ENCODE measurements at regions not wholly inside any gene's neighbourhood (a gene's known extent, or its start where the extent isn't known, plus 50 kb on each side); places are given as distances from the start of the nearest gene placed in this dataset.

- Histone ChIP-seq H3K4ac (replicated peaks; ENCODE audit: insufficient read length, low read depth, low read length) (no peak overlapping the region), H3K23me2 (ENCODE audit: low read depth, low read length) (no peaks in the 10 kb centered on the region), H2BK120ac (replicated peaks; ENCODE audit: low read depth, low read length) (peak overlapping the region; percentile 44), H2BK12ac (ENCODE audit: low read depth, low read length) (peak overlapping the region; percentile 75), H3K36me3 (ENCODE audit: control insufficient read depth in 2 of 4, insufficient read depth in 4 of 4, low read length in 3 of 4) (no peaks in the 10 kb centered on the region), H3K79me1 (ENCODE audit: low read depth, low read length) (no peaks in the 10 kb centered on the region), H3K14ac (ENCODE audit: insufficient read length) (no peak overlapping the region), H3K9ac (replicated peaks in 1 of 4; ENCODE audit: extremely low read depth in 1 of 4, low read depth in 3 of 4, low read length in 3 of 4) (no peak overlapping the region), H3K23ac (ENCODE audit: insufficient read length) (no peak overlapping the region), H2BK15ac (ENCODE audit: low read length) (no peak overlapping the region), H3K4me1 (replicated peaks in 1 of 4; ENCODE audit: control insufficient read depth in 3 of 4, insufficient read depth in 4 of 4, low read length in 3 of 4) (peaks cover 0 to 13% (median 8%) of the 10 kb centered on the region in 4 experiments; a peak in 6 of 7 replicates), H2AK5ac (ENCODE audit: low read depth, low read length) (peak overlapping the region; percentile 53; the same call in 1 of the 2 replicates), H2BK5ac (ENCODE audit: low read depth, low read length) (peak overlapping the region; percentile 84; the same call in 1 of the 2 replicates), H4K91ac (replicated peaks; ENCODE audit: insufficient read length, low read length) (peak overlapping the region; percentile 50), H3K79me2 (ENCODE audit: control insufficient read depth in 1 of 2, insufficient read depth in 2 of 2, low read length in 2 of 2) (no peaks in the 10 kb centered on the region), H2AFZ (ENCODE audit: low read length) (no peak overlapping the region), H3K27me3 (replicated peaks in 1 of 4; ENCODE audit: control insufficient read depth in 3 of 4, extremely low read depth in 1 of 4, insufficient read depth in 3 of 4, low read length in 3 of 4) (no peaks in the 10 kb centered on the region), H3K56ac (replicated peaks; ENCODE audit: insufficient read length, low read depth, low read length) (no peak overlapping the region), H3K4me3 (ENCODE audit: extremely low read depth in 1 of 4, insufficient read depth in 2 of 4, low read depth in 3 of 4, low read length in 4 of 4) (no peak overlapping the region), H3K4me2 (ENCODE audit: insufficient read depth in 1 of 2, low read depth in 2 of 2, low read length in 2 of 2) (no peak overlapping the region), H4K8ac (ENCODE audit: extremely low read depth, insufficient read depth, low read length) (no peak overlapping the region; the same call in none of the 2 replicates), H4K5ac (ENCODE audit: insufficient read length, low read depth, low read length) (no peak overlapping the region), H4K20me1 (replicated peaks in 1 of 2; ENCODE audit: control insufficient read depth in 1 of 2, insufficient read depth in 2 of 2, low read length in 2 of 2) (no peaks in the 10 kb centered on the region), H3K27ac (ENCODE audit: low read depth, low read length) (no peak overlapping the region), H2BK20ac (ENCODE audit: low read length) (peak overlapping the region; percentile 67; the same call in 1 of the 2 replicates), H3K9me3 (ENCODE audit: insufficient read depth in 2 of 2, low read depth in 1 of 2, low read length in 1 of 2) (no peaks in the 10 kb centered on the region), H3K18ac (ENCODE audit: extremely low read depth, low read length) (peak overlapping the region; percentile 11; the same call in 1 of the 2 replicates)
- ChIA-PET CTCF (ENCODE audit: partially characterized antibody) (interaction anchor here (0.7 to 1.1 kb wide), 2 partner anchors 69 to 75 kb away, joined by 3 read pairs; no protein-coding TSS in a partner anchor), POLR2A (ENCODE audit: partially characterized antibody) (interaction anchor here (0.6 kb wide), 1 partner anchor 447 kb away, joined by 3 read pairs; no protein-coding TSS in a partner anchor)
- FAIRE-seq (no peak), DNase-seq (ENCODE audit: low read depth in 1 of 2, low spot score in 2 of 2) (no peak)
- WGBS, 2 experiments (ENCODE audit: extremely low coverage in 1 of 2, insufficient coverage in 1 of 2, insufficient read length in 1 of 2, insufficient replicate concordance in 2 of 2, low coverage in 1 of 2, low lambda C conversion rate in 2 of 2, missing lambda C conversion rate in 1 of 2) = 90% methylated on average over 32 of the region's 32 CpGs; no CpG with 5 or more reads in 1 of the 2 experiments
- TF ChIP-seq RFX5 (IDR thresholded peaks at IDR 0.05; ENCODE audit: borderline replicate concordance, low read depth, low read length) (no peak), ATF2 (IDR thresholded peaks at IDR 0.05; ENCODE audit: low read length) (no peak), SAP30 (IDR thresholded peaks at IDR 0.05; ENCODE audit: insufficient read depth, insufficient replicate concordance, low read length) (no peak), TCF12 (IDR thresholded peaks at IDR 0.05; ENCODE audit: low read depth, low read length) (no peak), SIRT6 (IDR thresholded peaks at IDR 0.05; ENCODE audit: low read length) (no peak), USF2 (IDR thresholded peaks at IDR 0.05; ENCODE audit: low read length) (no peak), CEBPB (IDR thresholded peaks at IDR 0.05; ENCODE audit: low read depth, low read length) (no peak), JUND (IDR thresholded peaks at IDR 0.05; ENCODE audit: low read length) (no peak), NANOG (IDR thresholded peaks at IDR 0.05; ENCODE audit: insufficient read depth, low read depth, low read length, poor library complexity, severe bottlenecking) (no peak), SP4 (IDR thresholded peaks at IDR 0.05; ENCODE audit: low read length) (no peak)
Observed at GRCh38 chr18:67636597-67637385, 120.3 kb upstream of the DSEL start.
